Retina (tissue), 1 donor: ENCODE measurements at regions not wholly inside any gene's neighbourhood (a gene's known extent, or its start where the extent isn't known, plus 50 kb on each side); places are given as distances from the start of the nearest gene placed in this dataset.
A peak's percentile ranks its signal among the peaks of the same experiment; 100 is the strongest.

ENCODE experiments used
- DNase-seq: peaks from one replicate; pipeline ENCODE4 v3.0.0-alpha.2; 2016

GRCh38 chr12:67370979-67371378, 101.8 kb downstream of the CAND1 start:
- DNase-seq, result no peak

GRCh38 chr12:67377021-67377420, 107.9 kb downstream of the CAND1 start:
- no peak for DNase-seq

- no peak for DNase-seq
These were observed 108.4 kb downstream of the CAND1 start for GRCh38 chr12:67377541-67377940.

- DNase-seq, result no peak
These were observed 113.2 kb downstream of the CAND1 start for GRCh38 chr12:67382241-67382871.

GRCh38 chr12:67386869-67387565, 117.9 kb downstream of the CAND1 start:
- no peak for DNase-seq

- DNase-seq, result peak; percentile 46
These were observed 119.4 kb downstream of the CAND1 start for GRCh38 chr12:67388331-67389138.

- no peak for DNase-seq
These were observed 121.1 kb downstream of the CAND1 start for GRCh38 chr12:67390273-67390672.

GRCh38 chr12:67391034-67391433, 121.9 kb downstream of the CAND1 start:
- DNase-seq, result no peak

GRCh38 chr12:67391656-67392055, 122.5 kb downstream of the CAND1 start:
- no peak for DNase-seq

DNA sequence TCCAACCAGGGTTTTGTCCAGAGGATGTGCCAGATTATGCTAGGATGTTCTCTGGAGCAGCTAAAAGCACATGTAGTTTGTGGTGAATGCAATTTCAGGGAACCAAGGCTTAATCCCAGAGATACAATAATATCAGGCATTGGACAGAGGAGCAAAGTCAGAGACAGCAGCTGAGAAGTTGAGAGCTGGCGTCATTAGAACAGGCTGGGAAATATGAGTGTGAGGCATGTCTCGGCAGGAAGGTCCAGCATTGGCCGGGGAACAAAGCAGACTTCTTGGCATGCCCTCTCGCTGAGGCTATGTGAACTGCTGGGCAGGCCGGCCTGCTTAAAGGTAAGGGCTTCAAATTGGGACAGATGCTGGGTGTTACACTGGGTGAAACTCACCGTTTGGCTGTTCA, 125.4 kb downstream of the CAND1 start:
- DNase-seq, result no peak

DNA sequence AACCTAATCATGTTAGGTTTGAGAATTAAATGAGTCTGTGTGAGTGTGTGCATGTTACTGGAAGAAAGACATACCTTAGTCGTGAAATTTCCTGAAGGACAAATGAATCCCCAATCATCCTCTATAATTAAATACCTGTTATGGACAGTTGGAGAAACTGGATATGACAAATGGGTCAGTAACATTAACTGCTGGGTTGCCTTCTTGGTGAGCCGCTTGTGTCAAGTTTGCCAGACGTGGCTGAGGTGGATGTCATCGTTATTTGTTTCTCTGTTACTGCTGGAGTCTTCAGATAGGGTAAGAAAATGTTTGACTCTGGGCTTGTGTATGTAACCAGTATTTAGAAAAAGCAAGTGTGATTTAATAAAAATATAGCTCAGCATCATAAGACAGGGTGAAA, 131.6 kb downstream of the CAND1 start:
- DNase-seq, result no peak

DNA sequence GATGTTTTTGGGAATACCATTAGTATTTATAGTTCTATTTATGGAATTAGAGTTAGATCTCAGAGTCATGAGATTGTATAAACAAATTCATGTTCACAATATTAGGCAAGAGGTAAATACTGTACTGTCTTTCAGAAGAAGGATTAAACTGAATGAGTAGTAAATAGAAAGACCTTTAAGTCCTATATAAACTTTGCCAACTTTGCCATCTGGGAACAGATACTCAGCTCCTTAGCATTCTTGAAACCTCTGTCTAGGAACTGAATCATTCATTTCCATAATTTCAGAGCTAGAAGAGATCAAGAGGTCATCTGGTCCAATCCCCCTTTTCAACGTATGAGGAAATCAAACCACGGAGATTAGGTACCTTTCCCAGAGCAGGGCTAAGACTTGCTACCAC, 141.1 kb downstream of the CAND1 start:
- DNase-seq, result no peak

GRCh38 chr12:67410667-67411067, 141.5 kb downstream of the CAND1 start:
- DNase-seq, result no peak

DNA sequence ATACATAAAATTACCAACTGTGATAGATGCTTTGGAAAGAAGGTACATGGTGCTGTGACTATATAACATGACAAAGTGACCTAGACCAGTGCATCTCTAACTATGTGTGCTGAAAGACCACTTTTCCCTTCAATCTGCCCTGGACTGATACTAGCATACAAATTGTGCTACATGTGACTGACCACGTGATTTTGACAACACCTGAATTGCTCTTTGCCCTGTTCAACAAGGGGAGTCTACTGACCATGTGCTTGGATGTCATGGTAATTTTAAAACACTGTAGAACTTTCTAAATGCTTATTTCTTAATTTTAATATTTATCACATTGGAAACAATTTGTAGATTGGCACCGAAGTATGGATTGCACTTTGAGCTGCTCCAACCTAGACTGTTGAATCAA, 142.4 kb downstream of the CAND1 start:
- DNase-seq, result no peak

DNA sequence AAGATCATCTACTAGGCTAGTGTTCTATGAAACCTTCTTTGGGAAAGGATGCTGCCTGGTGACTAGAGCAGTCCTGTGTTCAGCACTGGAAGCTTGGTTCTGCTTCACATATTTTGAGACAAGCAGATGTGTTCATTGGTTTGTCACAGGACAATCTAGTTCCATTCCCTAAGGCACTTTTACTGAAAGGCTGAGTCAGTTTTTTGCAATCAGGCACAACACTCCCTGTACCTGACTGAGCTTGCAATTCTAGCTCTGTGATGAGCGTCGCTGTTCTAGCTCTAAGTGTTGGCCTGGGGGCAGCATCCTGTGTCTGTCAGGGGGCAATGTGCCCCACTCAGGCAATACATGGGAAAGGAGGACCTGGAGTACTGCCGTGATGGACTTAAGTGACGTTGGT, 144.4 kb downstream of the CAND1 start:
- DNase-seq, result peak; percentile 51

DNA sequence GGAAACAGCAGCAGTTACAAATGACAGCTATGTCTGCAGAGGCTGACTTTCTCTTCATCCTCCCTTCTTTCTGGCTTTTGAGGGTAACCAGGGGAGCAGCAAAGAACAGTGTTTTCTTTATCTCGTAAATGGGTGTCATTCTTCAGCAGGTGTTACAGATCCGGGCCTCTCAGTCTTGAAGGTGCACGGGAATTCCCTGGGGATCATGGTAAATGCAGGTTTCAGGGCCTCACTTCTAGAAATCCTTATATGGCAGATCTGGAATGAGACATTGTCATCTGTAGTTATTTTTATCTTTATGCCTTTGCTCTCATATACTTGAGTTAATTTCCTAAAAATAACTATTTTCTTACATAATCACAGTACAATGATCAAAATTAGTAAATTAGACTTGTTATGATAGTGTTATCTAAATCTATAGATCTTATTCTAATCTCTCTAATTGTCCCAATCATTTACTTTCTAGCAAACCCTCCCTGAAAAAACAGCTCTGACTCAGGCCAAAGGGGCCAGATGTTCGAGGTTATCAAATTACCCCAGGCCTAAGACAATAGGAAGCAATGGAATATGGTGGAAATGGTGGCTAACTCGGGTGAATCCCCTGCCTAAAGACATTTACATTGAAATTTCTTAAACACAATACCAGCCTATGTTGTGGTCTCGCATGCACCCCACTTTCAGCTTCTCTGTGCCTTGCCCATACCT, 145.0 kb downstream of the CAND1 start:
- DNase-seq, result no peak

DNA sequence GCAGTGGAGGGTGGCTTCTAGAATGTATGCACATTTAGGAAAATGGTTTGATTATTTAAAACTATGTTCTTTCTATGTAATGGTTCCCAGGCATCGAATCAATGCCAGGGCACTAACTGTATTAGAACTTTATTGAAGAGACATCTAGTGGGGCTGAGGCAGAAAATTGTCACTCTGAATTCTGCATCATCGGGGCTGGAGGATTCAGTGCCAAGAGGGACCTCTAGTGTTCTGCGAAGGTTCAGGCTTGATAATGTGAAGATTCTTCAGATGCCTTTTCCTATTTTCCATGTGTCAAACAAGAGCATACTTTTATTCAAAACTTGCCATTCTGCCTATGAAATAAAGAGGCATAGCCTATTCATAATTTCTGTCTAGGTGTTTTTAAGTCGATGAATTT, 146.3 kb downstream of the CAND1 start:
- peak; percentile 32 for DNase-seq

- no peak for DNase-seq
These were observed 150.7 kb downstream of the CAND1 start for GRCh38 chr12:67419810-67420209.

- no peak for DNase-seq
These were observed 151.3 kb downstream of the CAND1 start for GRCh38 chr12:67420506-67420905.

- no peak for DNase-seq
These were observed 152.9 kb downstream of the CAND1 start for GRCh38 chr12:67422081-67422480.

DNA sequence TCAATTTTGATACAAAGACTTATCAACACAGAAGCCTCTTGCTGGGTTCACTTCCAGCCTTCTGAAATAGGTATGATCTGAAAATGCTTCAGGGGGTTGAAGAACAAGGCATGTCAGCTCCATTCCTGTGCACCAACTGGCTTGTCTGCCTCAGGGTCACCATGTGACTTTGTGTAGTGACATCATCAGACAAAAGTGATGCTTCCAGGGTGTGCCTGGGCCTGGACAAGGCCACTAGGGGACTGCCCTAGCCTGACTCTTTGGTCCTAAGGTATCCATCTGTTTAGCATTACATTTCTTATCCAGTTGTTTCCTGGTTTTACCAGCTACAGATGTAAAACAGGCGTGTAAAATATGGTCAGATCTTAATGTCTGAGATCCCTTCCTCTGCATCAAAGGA, 155.6 kb downstream of the CAND1 start:
- DNase-seq, result no peak

DNA sequence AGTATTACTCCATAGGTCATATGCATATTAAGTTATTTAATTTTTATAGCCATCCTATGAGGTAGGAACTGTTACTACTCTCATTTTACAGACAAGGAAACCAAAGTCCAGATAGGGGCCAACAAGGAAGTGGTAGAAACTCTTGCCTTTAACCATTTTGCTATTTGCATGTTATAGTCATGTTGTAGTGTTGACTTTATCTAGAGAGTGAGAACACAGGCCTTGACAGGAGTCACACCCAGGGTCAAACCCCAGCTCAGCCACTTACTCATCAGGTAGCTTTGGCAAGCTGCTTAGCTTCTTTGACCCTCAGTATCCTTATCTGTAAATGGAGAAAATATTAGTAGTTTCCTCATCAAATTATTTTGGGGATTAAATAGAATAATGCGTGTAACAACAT, 156.2 kb downstream of the CAND1 start:
- DNase-seq, result no peak

GRCh38 chr12:67426067-67426466, 156.9 kb downstream of the CAND1 start:
- no peak for DNase-seq
